HepG2 (cell line): ENCODE measurements at regions not wholly inside any gene's neighbourhood (a gene's known extent, or its start where the extent isn't known, plus 50 kb on each side); places are given as distances from the start of the nearest gene placed in this dataset.

Source experiments
- ATF7 ChIP-seq, 2 experiments: fragments of 450-650 bp in 1 of 2; sonication (generic) in 1 of 2; formaldehyde crosslinking in 1 of 2; IDR thresholded peaks; 2 replicates each; pipeline versions ENCODE4 v1.4.0 to v1.6.1; 2016 to 2020; ENCODE audit warnings: antibody characterized with exemption in 1 of 2, mild to moderate bottlenecking in 1 of 2, missing genetic modification reagents in 1 of 2
- CREB1 ChIP-seq, 2 experiments: fragments of 450-650 bp in 1 of 2; IDR thresholded peaks; 2 replicates each; pipeline ENCODE4 v1.6.1; 2016 to 2017; ENCODE audit warnings: control low read depth in 1 of 2, mild to moderate bottlenecking in 1 of 2, missing compliant biosample characterization in 1 of 2, missing genetic modification characterization in 1 of 2
- MED13 ChIP-seq: sonication (generic); formaldehyde crosslinking; IDR thresholded peaks from 2 replicates; pipeline ENCODE4 v1.5.0; 2020; ENCODE audit warnings: missing genetic modification reagents
- NBN ChIP-seq: fragments of 450-650 bp; conservative IDR thresholded peaks from 2 replicates; pipeline ENCODE4 v1.6.1; 2017
- NKX3-1 ChIP-seq: sonication (generic); formaldehyde crosslinking; IDR thresholded peaks from 2 replicates; pipeline ENCODE4 v1.5.0; 2020; ENCODE audit warnings: missing genetic modification reagents
- PPARG ChIP-seq: conservative IDR thresholded peaks from 2 replicates; pipeline ENCODE4 v1.6.1; 2016; ENCODE audit warnings: missing biosample characterization, missing genetic modification reagents
- RXRA ChIP-seq: sonication (generic); formaldehyde crosslinking; IDR thresholded peaks from 2 replicates; pipeline ENCODE4 v1.5.1; 2020; ENCODE audit warnings: missing genetic modification reagents
- SIX1 ChIP-seq: sonication (generic); formaldehyde crosslinking; IDR thresholded peaks from 2 replicates; pipeline ENCODE4 v1.4.0; 2020; ENCODE audit warnings: missing genetic modification reagents, borderline replicate concordance
- SIX4 ChIP-seq: sonication (generic); formaldehyde crosslinking; IDR thresholded peaks from 2 replicates; pipeline ENCODE4 v1.4.0; 2020; ENCODE audit warnings: missing genetic modification reagents
- TEAD3 ChIP-seq: optimal IDR thresholded peaks from 2 replicates; pipeline ENCODE3; 2016; ENCODE audit warnings: borderline replicate concordance
- TGIF2 ChIP-seq: IDR thresholded peaks from 2 replicates; pipeline ENCODE4 v1.6.1; 2016; ENCODE audit warnings: control low read depth, missing compliant biosample characterization
- YY1 ChIP-seq: IDR thresholded peaks from 2 replicates; pipeline ENCODE4 v1.6.1; 2011; ENCODE audit warnings: low read length, low read depth, moderate library complexity, mild to moderate bottlenecking; ENCODE audit not compliant: insufficient read depth, insufficient replicate concordance
- ZFP36L2 ChIP-seq: sonication (generic); formaldehyde crosslinking; IDR thresholded peaks from 2 replicates; pipeline ENCODE4 v1.4.0; 2020; ENCODE audit warnings: missing genetic modification reagents
- ZNF136 ChIP-seq: sonication (generic); formaldehyde crosslinking; IDR thresholded peaks from 2 replicates; pipeline ENCODE4 v1.8.1; 2022; ENCODE audit warnings: low read depth, mild to moderate bottlenecking, moderate library complexity, missing genetic modification reagents
- ZNF230 ChIP-seq: sonication (generic); formaldehyde crosslinking; IDR thresholded peaks from 2 replicates; pipeline ENCODE4 v1.4.0; 2020; ENCODE audit warnings: mild to moderate bottlenecking, missing genetic modification reagents
- ZNF326 ChIP-seq: sonication (generic); formaldehyde crosslinking; IDR thresholded peaks from 2 replicates; pipeline ENCODE4 v1.4.0; 2020; ENCODE audit warnings: missing genetic modification reagents, borderline replicate concordance
- ZNF383 ChIP-seq: sonication (generic); formaldehyde crosslinking; IDR thresholded peaks from 2 replicates; pipeline ENCODE4 v1.4.0; 2020; ENCODE audit warnings: missing genetic modification reagents, mild to moderate bottlenecking, borderline replicate concordance
- TF ChIP-seq, protein P1 (sequence below): IDR thresholded peaks from 2 replicates; pipeline ENCODE4 v1.6.1; 2016
- TF ChIP-seq, protein P2 (sequence below): sonication (generic); formaldehyde crosslinking; IDR thresholded peaks from 2 replicates; pipeline ENCODE4 v1.9.0; 2021; ENCODE audit warnings: missing genetic modification reagents, borderline replicate concordance
- TF ChIP-seq, protein P3 (sequence below): sonication (generic); formaldehyde crosslinking; IDR thresholded peaks from 2 replicates; pipeline ENCODE4 v1.5.0; 2020; ENCODE audit warnings: missing genetic modification reagents
- TF ChIP-seq, protein P4 (sequence below), 2 experiments: fragments of 450-650 bp in 1 of 2; sonication (generic) in 1 of 2; formaldehyde crosslinking; IDR thresholded peaks; 2 replicates each; pipeline versions ENCODE4 v1.5.0 to v1.8.0; 2020 to 2022; ENCODE audit warnings: mild to moderate bottlenecking in 1 of 2, missing genetic modification reagents in 1 of 2
- TF ChIP-seq, protein P5 (sequence below): sonication (generic); formaldehyde crosslinking; IDR thresholded peaks from 2 replicates; pipeline ENCODE4 v1.4.0; 2020; ENCODE audit warnings: missing genetic modification reagents

DNA sequence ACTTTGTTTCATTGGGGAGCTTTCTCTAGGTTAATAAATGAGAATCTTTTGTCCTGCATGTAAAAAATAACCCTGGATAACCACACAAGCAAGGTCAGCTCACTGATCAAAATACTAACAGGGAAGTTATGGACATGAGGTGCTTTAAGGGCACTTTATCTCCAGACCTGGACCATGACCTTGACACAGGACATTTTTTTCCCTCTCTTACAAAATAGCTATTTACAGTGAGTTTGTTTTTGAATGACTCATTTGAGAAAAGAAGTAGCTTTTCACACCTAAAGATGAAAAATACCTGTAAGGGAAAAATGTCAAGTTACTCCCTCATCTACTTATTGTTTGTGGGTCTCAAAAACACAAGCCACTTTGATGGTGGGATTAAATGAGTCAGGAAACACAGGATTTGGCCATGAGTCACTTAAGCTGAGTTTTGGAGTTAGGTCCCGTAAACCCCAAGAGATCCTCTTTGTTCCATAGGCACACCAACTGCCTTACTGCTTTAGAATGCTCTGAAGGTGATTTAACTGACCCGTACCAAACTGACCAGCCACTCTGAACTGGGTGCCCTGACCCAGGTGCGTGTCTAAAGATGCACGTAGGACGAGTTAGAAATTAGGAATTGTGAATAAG, 479.3 kb upstream of the NXPH2 start (continued):
- TF ChIP-seq YY1 (no peak), CREB1 (IDR thresholded peaks at IDR 0.05) (no peak), CREB1 (CRISPR knock-in tag; IDR thresholded peaks at IDR 0.05) (peak; percentile 64), RXRA (CRISPR knock-in tag) (no peak; the same call in 1 of the 2 replicates), ATF7 (IDR thresholded peaks at IDR 0.05) (no peak), ATF7 (CRISPR knock-in tag; IDR thresholded peaks at IDR 0.05) (no peak), ZNF230 (CRISPR knock-in tag) (no peak), ZFP36L2 (CRISPR knock-in tag) (no peak), TEAD3 (peak; percentile 60), MED13 (CRISPR knock-in tag) (no peak), ZNF326 (CRISPR knock-in tag) (no peak), PPARG (0 out of 2 replicates have a peak, but pooled peaks have one; percentile 25), SIX1 (CRISPR knock-in tag) (no peak), NKX3-1 (no peak), ZNF136 (CRISPR knock-in tag) (no peak), NBN (no peak), ZNF383 (CRISPR knock-in tag) (no peak), SIX4 (no peak), TGIF2 (CRISPR knock-in tag) (no peak)
- TF ChIP-seq, protein P1, sequence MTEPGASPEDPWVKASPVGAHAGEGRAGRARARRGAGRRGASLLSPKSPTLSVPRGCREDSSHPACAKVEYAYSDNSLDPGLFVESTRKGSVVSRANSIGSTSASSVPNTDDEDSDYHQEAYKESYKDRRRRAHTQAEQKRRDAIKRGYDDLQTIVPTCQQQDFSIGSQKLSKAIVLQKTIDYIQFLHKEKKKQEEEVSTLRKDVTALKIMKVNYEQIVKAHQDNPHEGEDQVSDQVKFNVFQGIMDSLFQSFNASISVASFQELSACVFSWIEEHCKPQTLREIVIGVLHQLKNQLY: no peak
- TF ChIP-seq, protein P2, sequence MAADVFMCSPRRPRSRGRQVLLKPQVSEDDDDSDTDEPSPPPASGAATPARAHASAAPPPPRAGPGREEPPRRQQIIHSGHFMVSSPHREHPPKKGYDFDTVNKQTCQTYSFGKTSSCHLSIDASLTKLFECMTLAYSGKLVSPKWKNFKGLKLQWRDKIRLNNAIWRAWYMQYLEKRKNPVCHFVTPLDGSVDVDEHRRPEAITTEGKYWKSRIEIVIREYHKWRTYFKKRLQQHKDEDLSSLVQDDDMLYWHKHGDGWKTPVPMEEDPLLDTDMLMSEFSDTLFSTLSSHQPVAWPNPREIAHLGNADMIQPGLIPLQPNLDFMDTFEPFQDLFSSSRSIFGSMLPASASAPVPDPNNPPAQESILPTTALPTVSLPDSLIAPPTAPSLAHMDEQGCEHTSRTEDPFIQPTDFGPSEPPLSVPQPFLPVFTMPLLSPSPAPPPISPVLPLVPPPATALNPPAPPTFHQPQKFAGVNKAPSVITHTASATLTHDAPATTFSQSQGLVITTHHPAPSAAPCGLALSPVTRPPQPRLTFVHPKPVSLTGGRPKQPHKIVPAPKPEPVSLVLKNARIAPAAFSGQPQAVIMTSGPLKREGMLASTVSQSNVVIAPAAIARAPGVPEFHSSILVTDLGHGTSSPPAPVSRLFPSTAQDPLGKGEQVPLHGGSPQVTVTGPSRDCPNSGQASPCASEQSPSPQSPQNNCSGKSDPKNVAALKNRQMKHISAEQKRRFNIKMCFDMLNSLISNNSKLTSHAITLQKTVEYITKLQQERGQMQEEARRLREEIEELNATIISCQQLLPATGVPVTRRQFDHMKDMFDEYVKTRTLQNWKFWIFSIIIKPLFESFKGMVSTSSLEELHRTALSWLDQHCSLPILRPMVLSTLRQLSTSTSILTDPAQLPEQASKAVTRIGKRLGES (CRISPR knock-in tag): no peak
- TF ChIP-seq, protein P3, sequence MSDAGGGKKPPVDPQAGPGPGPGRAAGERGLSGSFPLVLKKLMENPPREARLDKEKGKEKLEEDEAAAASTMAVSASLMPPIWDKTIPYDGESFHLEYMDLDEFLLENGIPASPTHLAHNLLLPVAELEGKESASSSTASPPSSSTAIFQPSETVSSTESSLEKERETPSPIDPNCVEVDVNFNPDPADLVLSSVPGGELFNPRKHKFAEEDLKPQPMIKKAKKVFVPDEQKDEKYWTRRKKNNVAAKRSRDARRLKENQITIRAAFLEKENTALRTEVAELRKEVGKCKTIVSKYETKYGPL (CRISPR knock-in tag): no peak
- TF ChIP-seq, protein P4, sequence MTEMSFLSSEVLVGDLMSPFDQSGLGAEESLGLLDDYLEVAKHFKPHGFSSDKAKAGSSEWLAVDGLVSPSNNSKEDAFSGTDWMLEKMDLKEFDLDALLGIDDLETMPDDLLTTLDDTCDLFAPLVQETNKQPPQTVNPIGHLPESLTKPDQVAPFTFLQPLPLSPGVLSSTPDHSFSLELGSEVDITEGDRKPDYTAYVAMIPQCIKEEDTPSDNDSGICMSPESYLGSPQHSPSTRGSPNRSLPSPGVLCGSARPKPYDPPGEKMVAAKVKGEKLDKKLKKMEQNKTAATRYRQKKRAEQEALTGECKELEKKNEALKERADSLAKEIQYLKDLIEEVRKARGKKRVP (CRISPR knock-in tag; IDR thresholded peaks at IDR 0.05): no peak
- TF ChIP-seq, protein P5, sequence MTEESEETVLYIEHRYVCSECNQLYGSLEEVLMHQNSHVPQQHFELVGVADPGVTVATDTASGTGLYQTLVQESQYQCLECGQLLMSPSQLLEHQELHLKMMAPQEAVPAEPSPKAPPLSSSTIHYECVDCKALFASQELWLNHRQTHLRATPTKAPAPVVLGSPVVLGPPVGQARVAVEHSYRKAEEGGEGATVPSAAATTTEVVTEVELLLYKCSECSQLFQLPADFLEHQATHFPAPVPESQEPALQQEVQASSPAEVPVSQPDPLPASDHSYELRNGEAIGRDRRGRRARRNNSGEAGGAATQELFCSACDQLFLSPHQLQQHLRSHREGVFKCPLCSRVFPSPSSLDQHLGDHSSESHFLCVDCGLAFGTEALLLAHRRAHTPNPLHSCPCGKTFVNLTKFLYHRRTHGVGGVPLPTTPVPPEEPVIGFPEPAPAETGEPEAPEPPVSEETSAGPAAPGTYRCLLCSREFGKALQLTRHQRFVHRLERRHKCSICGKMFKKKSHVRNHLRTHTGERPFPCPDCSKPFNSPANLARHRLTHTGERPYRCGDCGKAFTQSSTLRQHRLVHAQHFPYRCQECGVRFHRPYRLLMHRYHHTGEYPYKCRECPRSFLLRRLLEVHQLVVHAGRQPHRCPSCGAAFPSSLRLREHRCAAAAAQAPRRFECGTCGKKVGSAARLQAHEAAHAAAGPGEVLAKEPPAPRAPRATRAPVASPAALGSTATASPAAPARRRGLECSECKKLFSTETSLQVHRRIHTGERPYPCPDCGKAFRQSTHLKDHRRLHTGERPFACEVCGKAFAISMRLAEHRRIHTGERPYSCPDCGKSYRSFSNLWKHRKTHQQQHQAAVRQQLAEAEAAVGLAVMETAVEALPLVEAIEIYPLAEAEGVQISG (CRISPR knock-in tag): no peak
